Right atrium auricular region (tissue), 2 donors: ENCODE measurements at regions not wholly inside any gene's neighbourhood (a gene's known extent, or its start where the extent isn't known, plus 50 kb on each side); places are given as distances from the start of the nearest gene placed in this dataset.

Source experiments
- DNase-seq: peaks from one replicate; pipeline ENCODE4 v3.0.0-alpha.2; 2019; ENCODE audit warnings: low spot score
- H3K27ac ChIP-seq, 2 donors: fragments of 200-600 bp; sonication (generic); 1 replicate in 1 of 2; 2 replicates in 1 of 2; pipeline ENCODE4 v1.5.1; 2016 to 2019
- H3K27me3 ChIP-seq, 2 donors: fragments of 200-600 bp; sonication (generic); one replicate each; pipeline versions ENCODE4 v1.5.1 to v1.6.0; 2017 to 2019
- H3K36me3 ChIP-seq: fragments of 200-600 bp; sonication (generic); one replicate; pipeline ENCODE4 v1.5.1; 2016
- H3K4me1 ChIP-seq, 2 donors: fragments of 200-600 bp; sonication (generic); one replicate each; pipeline versions ENCODE4 v1.5.1 to v1.6.0; 2017 to 2019
- H3K4me3 ChIP-seq, 2 donors: fragments of 200-600 bp; sonication (generic); 1 replicate in 1 of 2; 2 replicates in 1 of 2; pipeline ENCODE4 v1.5.1; 2017 to 2019; ENCODE audit warnings: mild to moderate bottlenecking in 1 of 2, moderate library complexity in 1 of 2
- H3K9me3 ChIP-seq, 2 donors: fragments of 200-600 bp; sonication (generic); one replicate each; pipeline ENCODE4 v1.5.1; 2019
- CTCF ChIP-seq, 2 donors: fragments of 200-600 bp; sonication (generic); IDR thresholded peaks; one replicate each; pipeline ENCODE4 v1.5.1; 2019; ENCODE audit warnings: antibody characterized with exemption in 2 of 2

DNA sequence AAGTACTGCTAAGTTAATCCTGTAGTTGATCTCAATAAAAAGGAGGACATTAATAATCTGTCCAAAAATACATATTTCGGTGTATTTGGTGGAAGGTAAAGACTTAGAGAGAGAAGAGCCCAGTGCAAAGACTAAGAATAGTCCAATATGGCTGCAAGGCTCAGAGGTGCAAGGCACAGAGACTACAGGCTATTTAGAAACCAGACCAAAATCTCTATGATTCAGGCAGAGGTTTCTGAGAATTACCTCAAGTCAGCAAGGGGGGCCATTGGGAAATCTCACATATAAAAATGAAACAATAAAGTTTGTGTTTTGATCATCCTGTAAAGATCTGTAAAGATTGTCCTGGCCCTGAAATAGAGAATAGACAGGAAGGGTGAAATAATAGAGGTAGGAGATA, 1173.0 kb downstream of the VRK1 start:
- Histone ChIP-seq H3K27ac (no peak overlapping the region), H3K9me3 (no peaks in the 10 kb centered on the region), H3K4me3 (no peak overlapping the region), H3K36me3 (no peaks in the 10 kb centered on the region), H3K27me3 (no peaks in the 10 kb centered on the region), H3K4me1 (peaks cover 0 to 1% of the 10 kb centered on the region in 2 donors)
- no peak for DNase-seq
- TF ChIP-seq CTCF (IDR thresholded peaks at IDR 0.05), result no peak

- no peak for DNase-seq
- TF ChIP-seq CTCF (IDR thresholded peaks at IDR 0.05), result no peak
- Histone ChIP-seq H3K4me3 (no peak overlapping the region), H3K9me3 (no peaks in the 10 kb centered on the region), H3K27ac (peak overlapping the region in 1 of 2 donors; percentile 58), H3K27me3 (no peaks in the 10 kb centered on the region), H3K36me3 (no peaks in the 10 kb centered on the region), H3K4me1 (peaks cover 0 to 38% of the 10 kb centered on the region in 2 donors)
These were observed 1178.0 kb downstream of the VRK1 start for GRCh38 chr14:97975216-97975615.

DNA sequence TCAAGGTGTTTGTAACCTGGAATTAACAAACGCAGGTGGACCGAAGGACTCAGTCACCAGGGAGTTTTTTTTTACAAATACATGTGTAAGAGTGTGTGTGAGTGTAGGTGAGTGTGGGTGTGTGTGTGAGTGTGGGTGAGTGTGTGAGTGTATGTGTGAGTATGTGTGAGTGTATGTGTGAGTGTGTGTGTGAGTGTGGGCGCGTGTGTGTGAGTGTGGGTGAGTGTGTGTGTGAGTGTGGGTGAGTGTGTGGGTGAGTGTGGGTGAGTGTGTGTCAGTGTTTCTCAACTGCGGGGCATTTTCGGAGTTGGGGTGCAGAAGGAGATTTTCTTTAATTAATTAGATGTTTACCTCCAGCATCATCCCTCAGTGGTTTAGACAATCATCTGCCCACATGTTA, 1178.8 kb downstream of the VRK1 start:
- TF ChIP-seq CTCF (IDR thresholded peaks at IDR 0.05), result no peak
- peak overlapping the region; percentile 73 to 77 for H3K27ac ChIP-seq
- no peaks in the 10 kb centered on the region for H3K27me3 ChIP-seq
- H3K9me3 ChIP-seq, result no peaks in the 10 kb centered on the region
- H3K4me1 ChIP-seq, result peaks cover 0 to 38% of the 10 kb centered on the region in 2 donors
- DNase-seq, result no peak
- H3K36me3 ChIP-seq, result no peaks in the 10 kb centered on the region
- no peak overlapping the region for H3K4me3 ChIP-seq

GRCh38 chr14:97976861-97977260, 1179.7 kb downstream of the VRK1 start:
- no peaks in the 10 kb centered on the region for H3K27me3 ChIP-seq
- H3K36me3 ChIP-seq, result no peaks in the 10 kb centered on the region
- no peak for TF ChIP-seq CTCF (IDR thresholded peaks at IDR 0.05)
- DNase-seq, result peak; percentile 59
- H3K27ac ChIP-seq, result peak overlapping the region; percentile 73 to 77
- H3K9me3 ChIP-seq, result no peaks in the 10 kb centered on the region
- peak overlapping the region in 1 of 2 donors; percentile 45 for H3K4me3 ChIP-seq
- peaks cover 0 to 38% of the 10 kb centered on the region in 2 donors for H3K4me1 ChIP-seq

DNA sequence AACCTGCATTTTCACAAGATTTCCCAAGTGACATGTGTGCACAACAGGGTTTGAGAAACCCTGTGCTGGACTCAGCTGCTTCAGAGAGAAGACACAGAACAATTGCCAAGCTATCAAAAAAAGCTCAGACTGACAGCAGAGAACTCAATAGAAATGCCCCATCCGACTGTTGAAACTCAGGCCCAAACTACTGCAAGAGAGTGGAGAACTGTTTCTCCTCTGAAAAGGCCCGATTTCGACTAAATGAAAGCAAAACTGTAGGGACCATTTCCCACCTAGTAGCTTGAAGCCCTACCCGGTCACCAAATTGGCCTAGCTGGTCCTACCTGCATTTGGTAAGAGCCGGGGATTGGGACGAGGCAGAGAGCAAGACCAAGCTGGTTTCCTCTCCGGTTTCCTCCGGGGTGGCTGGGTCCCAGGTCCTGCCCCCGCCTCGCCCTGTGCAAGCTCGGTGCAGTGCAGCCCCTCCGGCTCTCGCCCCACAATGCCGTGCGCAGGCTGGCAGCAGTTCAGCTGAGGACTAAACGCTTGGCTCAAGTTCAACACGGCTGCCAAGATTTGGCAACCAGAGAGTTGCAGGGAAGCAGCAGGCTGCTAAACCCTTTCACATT, 1180.6 kb downstream of the VRK1 start:
- peak overlapping the region; percentile 73 to 77 for H3K27ac ChIP-seq
- no peaks in the 10 kb centered on the region for H3K27me3 ChIP-seq
- H3K4me1 ChIP-seq, result peaks cover 0 to 38% of the 10 kb centered on the region in 2 donors
- DNase-seq, result peak; percentile 61
- no peaks in the 10 kb centered on the region for H3K9me3 ChIP-seq
- H3K4me3 ChIP-seq, result peak overlapping the region; percentile 23 to 45
- no peaks in the 10 kb centered on the region for H3K36me3 ChIP-seq
- TF ChIP-seq CTCF (IDR thresholded peaks at IDR 0.05), result no peak

DNA sequence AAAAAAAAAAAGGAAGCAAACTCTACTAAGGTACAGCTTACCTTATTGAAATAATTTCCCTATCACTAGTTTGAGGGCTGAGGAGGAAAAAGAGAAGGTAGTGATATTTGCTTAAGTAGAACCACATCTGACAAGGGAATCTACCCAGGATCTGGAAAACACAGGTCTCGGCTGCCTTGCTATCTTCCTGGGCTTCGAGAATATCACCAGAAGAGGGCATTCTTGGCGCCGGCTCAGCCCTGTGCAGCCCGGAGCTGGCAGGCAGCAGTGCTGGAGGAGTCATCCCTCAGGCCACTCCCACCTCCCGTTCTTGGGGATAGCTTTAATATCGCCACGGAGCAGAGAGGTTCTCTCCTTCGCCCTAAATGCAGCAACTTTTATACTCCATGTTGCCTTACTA, 1181.2 kb downstream of the VRK1 start:
- Histone ChIP-seq H3K36me3 (no peaks in the 10 kb centered on the region), H3K27me3 (no peaks in the 10 kb centered on the region), H3K27ac (peak overlapping the region; percentile 73 to 77), H3K9me3 (no peaks in the 10 kb centered on the region), H3K4me1 (peaks cover 0 to 38% of the 10 kb centered on the region in 2 donors), H3K4me3 (peak overlapping the region; percentile 23 to 45)
- DNase-seq, result peak; percentile 76
- TF ChIP-seq CTCF (IDR thresholded peaks at IDR 0.05), result peak in 1 of 2 donors; percentile 39
